Uterus (tissue), 2 donors: ENCODE measurements at regions not wholly inside any gene's neighbourhood (a gene's known extent, or its start where the extent isn't known, plus 50 kb on each side); places are given as distances from the start of the nearest gene placed in this dataset.

Experiments
- POLR2A ChIP-seq, 2 donors: fragments of 450-650 bp; IDR thresholded peaks; one replicate each; pipeline ENCODE4 v1.6.1; 2016; ENCODE audit warnings: antibody characterized with exemption in 2 of 2, mild to moderate bottlenecking in 1 of 2, moderate library complexity in 1 of 2
- TF ChIP-seq, protein P1 (sequence below), 4 experiments: fragments of 200-600 bp in 2 of 4; fragments of 450-650 bp in 2 of 4; sonication (generic) in 2 of 4; IDR thresholded peaks; one replicate each; pipeline ENCODE4 v1.5.1; 2016 to 2019; ENCODE audit warnings: antibody characterized with exemption in 4 of 4, mild to moderate bottlenecking in 2 of 4, moderate library complexity in 1 of 4

DNA sequence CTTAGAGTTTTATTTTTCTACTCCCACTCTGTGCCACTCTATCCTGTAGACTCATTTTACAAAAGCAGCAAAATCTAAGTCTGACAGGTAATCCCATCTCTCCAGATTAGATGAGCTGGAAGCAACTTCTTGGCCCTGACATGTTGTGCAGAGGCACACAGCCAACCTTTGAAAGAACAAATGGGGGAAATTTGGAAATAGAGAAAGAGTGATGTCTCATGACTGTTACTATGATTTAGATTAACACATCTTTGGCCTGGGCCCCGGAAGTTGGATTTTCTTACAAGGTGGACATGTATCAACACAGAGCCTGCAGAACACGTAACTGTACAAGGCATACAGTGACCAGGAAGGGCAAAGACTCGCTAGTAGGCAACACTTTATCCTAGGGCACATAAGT, 227.7 kb downstream of the MYLK4 start:
- TF ChIP-seq, protein P1, sequence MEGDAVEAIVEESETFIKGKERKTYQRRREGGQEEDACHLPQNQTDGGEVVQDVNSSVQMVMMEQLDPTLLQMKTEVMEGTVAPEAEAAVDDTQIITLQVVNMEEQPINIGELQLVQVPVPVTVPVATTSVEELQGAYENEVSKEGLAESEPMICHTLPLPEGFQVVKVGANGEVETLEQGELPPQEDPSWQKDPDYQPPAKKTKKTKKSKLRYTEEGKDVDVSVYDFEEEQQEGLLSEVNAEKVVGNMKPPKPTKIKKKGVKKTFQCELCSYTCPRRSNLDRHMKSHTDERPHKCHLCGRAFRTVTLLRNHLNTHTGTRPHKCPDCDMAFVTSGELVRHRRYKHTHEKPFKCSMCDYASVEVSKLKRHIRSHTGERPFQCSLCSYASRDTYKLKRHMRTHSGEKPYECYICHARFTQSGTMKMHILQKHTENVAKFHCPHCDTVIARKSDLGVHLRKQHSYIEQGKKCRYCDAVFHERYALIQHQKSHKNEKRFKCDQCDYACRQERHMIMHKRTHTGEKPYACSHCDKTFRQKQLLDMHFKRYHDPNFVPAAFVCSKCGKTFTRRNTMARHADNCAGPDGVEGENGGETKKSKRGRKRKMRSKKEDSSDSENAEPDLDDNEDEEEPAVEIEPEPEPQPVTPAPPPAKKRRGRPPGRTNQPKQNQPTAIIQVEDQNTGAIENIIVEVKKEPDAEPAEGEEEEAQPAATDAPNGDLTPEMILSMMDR (IDR thresholded peaks at IDR 0.05): no peak
- TF ChIP-seq POLR2A (IDR thresholded peaks at IDR 0.05): no peak
